Ectodermal cell (in vitro differentiated cells): ENCODE measurements at regions not wholly inside any gene's neighbourhood (a gene's known extent, or its start where the extent isn't known, plus 50 kb on each side); places are given as distances from the start of the nearest gene placed in this dataset.

Experiments
- H3K27ac ChIP-seq: 2 replicates; pipeline ENCODE4 v1.7.0; 2013; ENCODE audit warnings: mild to moderate bottlenecking, low read depth, low read length; ENCODE audit not compliant: insufficient read depth, poor library complexity, severe bottlenecking
- H3K27me3 ChIP-seq: 2 replicates; pipeline ENCODE4 v1.7.0; 2013; ENCODE audit warnings: mild to moderate bottlenecking, low read length; ENCODE audit not compliant: insufficient read depth, control insufficient read depth, poor library complexity, severe bottlenecking
- H3K36me3 ChIP-seq: one replicate; pipeline ENCODE4 v1.7.0; 2013; ENCODE audit warnings: low read length; ENCODE audit not compliant: control insufficient read depth, insufficient read depth
- H3K4me1 ChIP-seq: one replicate; pipeline ENCODE4 v1.7.0; 2013; ENCODE audit warnings: low read length; ENCODE audit not compliant: control insufficient read depth, insufficient read depth
- H3K4me3 ChIP-seq: 2 replicates; pipeline ENCODE4 v1.7.0; 2013; ENCODE audit warnings: low read depth, low read length, control low read depth; ENCODE audit not compliant: insufficient read depth
- H3K9me3 ChIP-seq: 2 replicates; pipeline ENCODE4 v1.7.0; 2013; ENCODE audit warnings: mild to moderate bottlenecking, low read length, moderate library complexity; ENCODE audit not compliant: control insufficient read depth
- WGBS, 2 experiments: methylation state at CpG; one replicate each; pipeline ENCODE4 v1.1.7; 2013; ENCODE audit warnings: missing lambda C conversion rate in 2 of 2; 5-methylcytosine and 5-hydroxymethylcytosine counted together

GRCh38 chr2:220641137-220641536 is 931.0 kb downstream of the EPHA4 start:
- H3K9me3 ChIP-seq: no peaks in the 10 kb centered on the region
- no peak overlapping the region for H3K4me3 ChIP-seq
- H3K27ac ChIP-seq: no peak overlapping the region
- no peaks in the 10 kb centered on the region for H3K27me3 ChIP-seq
- H3K36me3 ChIP-seq: no peaks in the 10 kb centered on the region
- H3K4me1 ChIP-seq: no peaks in the 10 kb centered on the region
- WGBS, 2 experiments: 100% methylated on average over 1 of the region's 2 CpGs; no CpG with 5 or more reads in 1 of the 2 experiments

GRCh38 chr2:220646424-220646823 is 925.7 kb downstream of the EPHA4 start:
- Histone ChIP-seq H3K27me3 (no peaks in the 10 kb centered on the region), H3K9me3 (no peaks in the 10 kb centered on the region), H3K36me3 (no peaks in the 10 kb centered on the region)

GRCh38 chr2:220648628-220649027 is 923.5 kb downstream of the EPHA4 start:
- Histone ChIP-seq H3K4me3 (no peak overlapping the region), H3K27ac (no peak overlapping the region), H3K27me3 (no peaks in the 10 kb centered on the region), H3K4me1 (no peaks in the 10 kb centered on the region), H3K36me3 (no peaks in the 10 kb centered on the region), H3K9me3 (no peaks in the 10 kb centered on the region)
- 81 to 85% methylated on average over 2 of the region's 2 CpGs for whole genome bisulfite sequencing, 2 experiments

More at GRCh38 chr2:220646424-220646823, 925.7 kb downstream of the EPHA4 start:
- WGBS, 2 experiments: 83 to 88% methylated on average over 2 to 3 of the region's 3 CpGs
- H3K27ac ChIP-seq: no peak overlapping the region
- H3K4me3 ChIP-seq: no peak overlapping the region
- H3K4me1 ChIP-seq: no peaks in the 10 kb centered on the region

GRCh38 chr2:220653776-220654175 is 918.3 kb downstream of the EPHA4 start:
- no peaks in the 10 kb centered on the region for H3K9me3 ChIP-seq
- no peaks in the 10 kb centered on the region for H3K4me1 ChIP-seq
- WGBS, 2 experiments: 93 to 96% methylated on average over 2 of the region's 2 CpGs
- H3K36me3 ChIP-seq: no peaks in the 10 kb centered on the region
- H3K4me3 ChIP-seq: no peak overlapping the region
- H3K27ac ChIP-seq: no peak overlapping the region
- no peaks in the 10 kb centered on the region for H3K27me3 ChIP-seq

- H3K4me1 ChIP-seq: no peaks in the 10 kb centered on the region
- 92 to 100% methylated on average over 1 to 2 of the region's 3 CpGs for WGBS, 2 experiments
- no peaks in the 10 kb centered on the region for H3K36me3 ChIP-seq
- H3K9me3 ChIP-seq: no peaks in the 10 kb centered on the region
- H3K4me3 ChIP-seq: no peak overlapping the region
- no peak overlapping the region for H3K27ac ChIP-seq
- no peaks in the 10 kb centered on the region for H3K27me3 ChIP-seq
Observed at GRCh38 chr2:220654322-220654721, 917.8 kb downstream of the EPHA4 start.

- 93% methylated on average over 4 of the region's 4 CpGs for WGBS, 2 experiments
- Histone ChIP-seq H3K36me3 (no peaks in the 10 kb centered on the region), H3K4me1 (no peaks in the 10 kb centered on the region), H3K9me3 (no peaks in the 10 kb centered on the region), H3K27ac (no peak overlapping the region), H3K27me3 (no peaks in the 10 kb centered on the region), H3K4me3 (no peak overlapping the region)
Observed at GRCh38 chr2:220660277-220661145, 911.6 kb downstream of the EPHA4 start.

GRCh38 chr2:220662431-220662830 is 909.7 kb downstream of the EPHA4 start:
- Histone ChIP-seq H3K9me3 (no peaks in the 10 kb centered on the region), H3K4me1 (no peaks in the 10 kb centered on the region), H3K4me3 (no peak overlapping the region), H3K27me3 (no peaks in the 10 kb centered on the region), H3K27ac (no peak overlapping the region), H3K36me3 (no peaks in the 10 kb centered on the region)
- 90 to 91% methylated on average over 3 of the region's 3 CpGs for WGBS, 2 experiments

- Histone ChIP-seq H3K4me3 (no peak overlapping the region), H3K9me3 (no peaks in the 10 kb centered on the region), H3K27me3 (no peaks in the 10 kb centered on the region), H3K36me3 (no peaks in the 10 kb centered on the region), H3K27ac (no peak overlapping the region), H3K4me1 (no peaks in the 10 kb centered on the region)
Observed at GRCh38 chr2:220663065-220663464, 909.0 kb downstream of the EPHA4 start.

GRCh38 chr2:220664272-220665107 is 907.6 kb downstream of the EPHA4 start:
- 89 to 93% methylated on average over 6 to 7 of the region's 8 CpGs for WGBS, 2 experiments
- Histone ChIP-seq H3K36me3 (no peaks in the 10 kb centered on the region), H3K4me3 (no peak overlapping the region), H3K27me3 (no peaks in the 10 kb centered on the region), H3K4me1 (no peaks in the 10 kb centered on the region), H3K27ac (no peak overlapping the region), H3K9me3 (no peaks in the 10 kb centered on the region)

- H3K4me1 ChIP-seq: no peaks in the 10 kb centered on the region
- no peaks in the 10 kb centered on the region for H3K9me3 ChIP-seq
- H3K4me3 ChIP-seq: no peak overlapping the region
- no peaks in the 10 kb centered on the region for H3K27me3 ChIP-seq
- H3K36me3 ChIP-seq: no peaks in the 10 kb centered on the region
- 90% methylated on average over 2 to 3 of the region's 3 CpGs for WGBS, 2 experiments
- H3K27ac ChIP-seq: no peak overlapping the region
Observed at GRCh38 chr2:220665108-220665471, 907.0 kb downstream of the EPHA4 start.
